ENCODE measurements at regions not wholly inside any gene's neighbourhood (a gene's known extent, or its start where the extent isn't known, plus 50 kb on each side); places are given as distances from the start of the nearest gene placed in this dataset.

DNA sequence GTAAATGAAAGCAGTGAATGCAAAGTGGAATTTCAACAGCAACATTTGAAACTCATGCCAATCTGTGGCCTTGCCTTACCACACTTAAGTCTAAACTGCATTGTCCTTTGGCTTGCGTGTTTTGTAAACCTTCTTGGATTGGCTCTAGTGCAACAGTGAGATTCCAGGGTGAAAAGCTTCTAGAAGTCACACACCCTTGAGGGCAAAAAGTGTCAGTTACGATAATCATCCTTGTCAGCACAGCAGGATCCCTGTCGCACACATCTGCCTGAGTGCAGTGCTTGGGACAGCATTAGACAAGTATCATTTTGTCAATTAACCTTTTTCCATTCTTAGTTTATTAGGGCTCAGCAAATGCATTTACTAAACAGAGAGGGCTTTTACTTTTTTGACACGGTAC lies 243.4 kb upstream of the PTBP2 start:
- Histone ChIP-seq H3K18ac (ENCODE audit: extremely low read depth, low read length) (no peak overlapping the region), H4K8ac (ENCODE audit: extremely low read depth, insufficient read depth, low read length) (no peak overlapping the region), H3K9me3 (ENCODE audit: insufficient read depth in 2 of 2, low read depth in 1 of 2, low read length in 1 of 2) (no peaks in the 10 kb centered on the region), H3K79me2 (ENCODE audit: control insufficient read depth in 1 of 2, insufficient read depth in 2 of 2, low read length in 2 of 2) (no peaks in the 10 kb centered on the region), H4K5ac (ENCODE audit: insufficient read length, low read depth, low read length) (no peak overlapping the region), H2BK120ac (replicated peaks; ENCODE audit: low read depth, low read length) (no peak overlapping the region), H3K9ac (replicated peaks in 1 of 4; ENCODE audit: extremely low read depth in 1 of 4, low read depth in 3 of 4, low read length in 3 of 4) (no peak overlapping the region), H2BK12ac (ENCODE audit: low read depth, low read length) (no peak overlapping the region), H3K4me1 (replicated peaks in 1 of 4; ENCODE audit: control insufficient read depth in 3 of 4, insufficient read depth in 4 of 4, low read length in 3 of 4) (peaks cover 5 to 24% (median 14%) of the 10 kb centered on the region in 4 experiments), H3K14ac (ENCODE audit: insufficient read length) (no peak overlapping the region), H2AFZ (ENCODE audit: low read length) (no peak overlapping the region), H3K27me3 (replicated peaks in 1 of 4; ENCODE audit: control insufficient read depth in 3 of 4, extremely low read depth in 1 of 4, insufficient read depth in 3 of 4, low read length in 3 of 4) (peaks cover 45 to 69% (median 64%) of the 10 kb centered on the region in 4 experiments), H2BK15ac (ENCODE audit: low read length) (no peak overlapping the region), H2BK5ac (ENCODE audit: low read depth, low read length) (no peak overlapping the region), H3K4me3 (ENCODE audit: extremely low read depth in 1 of 4, insufficient read depth in 2 of 4, low read depth in 3 of 4, low read length in 4 of 4) (no peak overlapping the region), H2AK5ac (ENCODE audit: low read depth, low read length) (no peak overlapping the region), H2BK20ac (ENCODE audit: low read length) (no peak overlapping the region), H3K27ac (ENCODE audit: low read depth, low read length) (no peak overlapping the region), H3K23me2 (ENCODE audit: low read depth, low read length) (0 out of 2 replicates have a peak, but pooled peaks cover 2% of the 10 kb centered on the region), H3K79me1 (ENCODE audit: low read depth, low read length) (no peaks in the 10 kb centered on the region), H4K91ac (replicated peaks; ENCODE audit: insufficient read length, low read length) (no peak overlapping the region), H3K36me3 (ENCODE audit: control insufficient read depth in 2 of 4, insufficient read depth in 4 of 4, low read length in 3 of 4) (no peaks in the 10 kb centered on the region), H3K23ac (ENCODE audit: insufficient read length) (no peak overlapping the region), H3K4ac (replicated peaks; ENCODE audit: insufficient read length, low read depth, low read length) (no peak overlapping the region), H4K20me1 (replicated peaks in 1 of 2; ENCODE audit: control insufficient read depth in 1 of 2, insufficient read depth in 2 of 2, low read length in 2 of 2) (peaks cover 6 to 14% of the 10 kb centered on the region in 2 experiments), H3K56ac (replicated peaks; ENCODE audit: insufficient read length, low read depth, low read length) (no peak overlapping the region), H3K4me2 (ENCODE audit: insufficient read depth in 1 of 2, low read depth in 2 of 2, low read length in 2 of 2) (no peak overlapping the region)
- POLR2A ChIA-PET (ENCODE audit: partially characterized antibody): no interaction called here
- CTCF ChIA-PET (ENCODE audit: partially characterized antibody): interaction anchor here (0.5 to 0.8 kb wide), 3 partner anchors 13 to 512 kb away, joined by 3 read pairs; no protein-coding TSS in a partner anchor
- FAIRE-seq (no peak), DNase-seq (ENCODE audit: low read depth in 1 of 2, low spot score in 2 of 2) (no peak)
- WGBS, 2 experiments (ENCODE audit: extremely low coverage in 1 of 2, insufficient coverage in 1 of 2, insufficient read length in 1 of 2, insufficient replicate concordance in 2 of 2, low coverage in 1 of 2, low lambda C conversion rate in 2 of 2, missing lambda C conversion rate in 1 of 2): 76% methylated on average over 4 of the region's 4 CpGs; no CpG with 5 or more reads in 1 of the 2 experiments
- TF ChIP-seq YY1 (IDR thresholded peaks at IDR 0.05; ENCODE audit: low read depth, low read length) (no peak), GTF2F1 (IDR thresholded peaks at IDR 0.05; ENCODE audit: borderline replicate concordance, low read depth, low read length) (no peak), SP4 (IDR thresholded peaks at IDR 0.05; ENCODE audit: low read length) (no peak), SIN3A (conservative IDR thresholded peaks at IDR 0.05 in 1 of 2, IDR thresholded peaks at IDR 0.05 in 1 of 2; ENCODE audit: low read depth in 1 of 2, low read length in 2 of 2) (no peak), NANOG (IDR thresholded peaks at IDR 0.05; ENCODE audit: insufficient read depth, low read depth, low read length, poor library complexity, severe bottlenecking) (no peak), TAF7 (optimal IDR thresholded peaks at IDR 0.05; ENCODE audit: borderline replicate concordance, low read depth, low read length) (no peak), HDAC2 (IDR thresholded peaks at IDR 0.05; ENCODE audit: borderline replicate concordance in 1 of 2, low read depth in 2 of 2, low read length in 2 of 2) (no peak), SP2 (IDR thresholded peaks at IDR 0.05; ENCODE audit: low read length) (no peak), KDM4A (IDR thresholded peaks at IDR 0.05; ENCODE audit: low read depth, low read length, severe bottlenecking) (no peak), BCL11A (IDR thresholded peaks at IDR 0.05; ENCODE audit: low read depth in 2 of 2, low read length in 2 of 2) (no peak), BACH1 (IDR thresholded peaks at IDR 0.05; ENCODE audit: low read length) (no peak)
- TF ChIP-seq, protein P1, sequence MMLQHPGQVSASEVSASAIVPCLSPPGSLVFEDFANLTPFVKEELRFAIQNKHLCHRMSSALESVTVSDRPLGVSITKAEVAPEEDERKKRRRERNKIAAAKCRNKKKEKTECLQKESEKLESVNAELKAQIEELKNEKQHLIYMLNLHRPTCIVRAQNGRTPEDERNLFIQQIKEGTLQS (IDR thresholded peaks at IDR 0.05; ENCODE audit: insufficient read depth, low read depth, low read length): no peak
- TF ChIP-seq, protein P2, sequence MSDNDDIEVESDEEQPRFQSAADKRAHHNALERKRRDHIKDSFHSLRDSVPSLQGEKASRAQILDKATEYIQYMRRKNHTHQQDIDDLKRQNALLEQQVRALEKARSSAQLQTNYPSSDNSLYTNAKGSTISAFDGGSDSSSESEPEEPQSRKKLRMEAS (IDR thresholded peaks at IDR 0.05): no peak

Measured in H1 (cell line).